ENCODE measurements at regions not wholly inside any gene's neighbourhood (a gene's known extent, or its start where the extent isn't known, plus 50 kb on each side); places are given as distances from the start of the nearest gene placed in this dataset.

DNA sequence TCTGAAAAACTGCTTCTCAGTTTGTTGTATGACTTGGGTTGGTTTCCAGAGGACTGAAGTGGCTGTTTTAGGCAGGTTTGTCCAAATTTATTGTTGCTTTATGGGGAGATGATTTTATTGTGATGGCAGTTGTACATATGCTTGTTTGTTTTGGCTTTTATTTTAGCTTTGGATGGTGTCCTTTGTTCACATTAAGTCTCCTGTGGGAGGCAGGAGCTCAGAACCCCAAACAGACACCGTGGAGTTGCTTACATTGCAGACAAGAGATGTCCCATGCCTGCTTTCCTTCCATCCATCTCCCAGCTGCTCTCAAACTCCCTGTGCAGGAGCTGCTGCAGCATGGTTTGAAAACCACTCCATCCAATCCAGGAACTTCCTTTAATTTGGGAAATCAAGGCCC, 414.7 kb downstream of the LPIN1 start:
- TF ChIP-seq POLR2A (IDR thresholded peaks at IDR 0.05): no peak
- TF ChIP-seq, protein P1, sequence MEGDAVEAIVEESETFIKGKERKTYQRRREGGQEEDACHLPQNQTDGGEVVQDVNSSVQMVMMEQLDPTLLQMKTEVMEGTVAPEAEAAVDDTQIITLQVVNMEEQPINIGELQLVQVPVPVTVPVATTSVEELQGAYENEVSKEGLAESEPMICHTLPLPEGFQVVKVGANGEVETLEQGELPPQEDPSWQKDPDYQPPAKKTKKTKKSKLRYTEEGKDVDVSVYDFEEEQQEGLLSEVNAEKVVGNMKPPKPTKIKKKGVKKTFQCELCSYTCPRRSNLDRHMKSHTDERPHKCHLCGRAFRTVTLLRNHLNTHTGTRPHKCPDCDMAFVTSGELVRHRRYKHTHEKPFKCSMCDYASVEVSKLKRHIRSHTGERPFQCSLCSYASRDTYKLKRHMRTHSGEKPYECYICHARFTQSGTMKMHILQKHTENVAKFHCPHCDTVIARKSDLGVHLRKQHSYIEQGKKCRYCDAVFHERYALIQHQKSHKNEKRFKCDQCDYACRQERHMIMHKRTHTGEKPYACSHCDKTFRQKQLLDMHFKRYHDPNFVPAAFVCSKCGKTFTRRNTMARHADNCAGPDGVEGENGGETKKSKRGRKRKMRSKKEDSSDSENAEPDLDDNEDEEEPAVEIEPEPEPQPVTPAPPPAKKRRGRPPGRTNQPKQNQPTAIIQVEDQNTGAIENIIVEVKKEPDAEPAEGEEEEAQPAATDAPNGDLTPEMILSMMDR (IDR thresholded peaks at IDR 0.05): no peak

All from Peyer's patch (tissue), 4 donors.